Testis (tissue), 2 donors: ENCODE measurements at regions not wholly inside any gene's neighbourhood (a gene's known extent, or its start where the extent isn't known, plus 50 kb on each side); places are given as distances from the start of the nearest gene placed in this dataset.

Experiments used
- DNase-seq: peaks from one replicate; pipeline ENCODE4 v3.0.0-alpha.2; 2019
- H3K27ac ChIP-seq, 2 donors: fragments of 200-600 bp; sonication (generic); one replicate each; pipeline ENCODE4 v1.5.1; 2019
- H3K27me3 ChIP-seq: fragments of 200-600 bp; sonication (generic); one replicate; pipeline ENCODE4 v1.5.1; 2019
- H3K36me3 ChIP-seq: fragments of 200-600 bp; sonication (generic); one replicate; pipeline ENCODE4 v1.5.1; 2017; ENCODE audit warnings: low read depth; ENCODE audit errors: missing control alignments
- H3K4me1 ChIP-seq: fragments of 200-600 bp; sonication (generic); one replicate; pipeline ENCODE4 v1.5.1; 2019
- H3K4me3 ChIP-seq, 2 donors: fragments of 200-600 bp; sonication (generic); one replicate each; pipeline ENCODE4 v1.5.1; 2017 to 2019
- H3K9me3 ChIP-seq: fragments of 200-600 bp; sonication (generic); one replicate; pipeline ENCODE4 v1.5.1; 2017
- POLR2A ChIP-seq: fragments of 450-650 bp; IDR thresholded peaks from one replicate; pipeline ENCODE4 v1.6.1; 2017; ENCODE audit warnings: antibody characterized with exemption, mild to moderate bottlenecking, moderate library complexity
- WGBS, 2 donors: methylation state at CpG; one replicate each; pipeline ENCODE4 v1.1.5; 2018; 5-methylcytosine and 5-hydroxymethylcytosine counted together
- intact Hi-C: fragments of 100-400 bp; cut with DNase I; formaldehyde crosslinking; loops from one replicate; pipeline ENCODE4 v1.15.1; 2023; ENCODE audit warnings: low total_unique reads
- TF ChIP-seq, protein P1 (sequence below), 3 experiments: fragments of 450-650 bp in 2 of 3; fragments of 200-600 bp in 1 of 3; sonication (generic) in 1 of 3; IDR thresholded peaks; one replicate each; pipeline ENCODE4 v1.5.1; 2016 to 2019; ENCODE audit warnings: antibody characterized with exemption in 3 of 3, mild to moderate bottlenecking in 2 of 3, moderate library complexity in 1 of 3

GRCh38 chr2:7816233-7816632 is 865.6 kb upstream of the ID2 start:
- Histone ChIP-seq H3K36me3 (no peaks in the 10 kb centered on the region), H3K27ac (no peak overlapping the region), H3K9me3 (no peaks in the 10 kb centered on the region), H3K4me3 (no peak overlapping the region), H3K27me3 (no peaks in the 10 kb centered on the region), H3K4me1 (no peaks in the 10 kb centered on the region)
- DNase-seq, result no peak
- no peak for TF ChIP-seq POLR2A
- TF ChIP-seq, protein P1, sequence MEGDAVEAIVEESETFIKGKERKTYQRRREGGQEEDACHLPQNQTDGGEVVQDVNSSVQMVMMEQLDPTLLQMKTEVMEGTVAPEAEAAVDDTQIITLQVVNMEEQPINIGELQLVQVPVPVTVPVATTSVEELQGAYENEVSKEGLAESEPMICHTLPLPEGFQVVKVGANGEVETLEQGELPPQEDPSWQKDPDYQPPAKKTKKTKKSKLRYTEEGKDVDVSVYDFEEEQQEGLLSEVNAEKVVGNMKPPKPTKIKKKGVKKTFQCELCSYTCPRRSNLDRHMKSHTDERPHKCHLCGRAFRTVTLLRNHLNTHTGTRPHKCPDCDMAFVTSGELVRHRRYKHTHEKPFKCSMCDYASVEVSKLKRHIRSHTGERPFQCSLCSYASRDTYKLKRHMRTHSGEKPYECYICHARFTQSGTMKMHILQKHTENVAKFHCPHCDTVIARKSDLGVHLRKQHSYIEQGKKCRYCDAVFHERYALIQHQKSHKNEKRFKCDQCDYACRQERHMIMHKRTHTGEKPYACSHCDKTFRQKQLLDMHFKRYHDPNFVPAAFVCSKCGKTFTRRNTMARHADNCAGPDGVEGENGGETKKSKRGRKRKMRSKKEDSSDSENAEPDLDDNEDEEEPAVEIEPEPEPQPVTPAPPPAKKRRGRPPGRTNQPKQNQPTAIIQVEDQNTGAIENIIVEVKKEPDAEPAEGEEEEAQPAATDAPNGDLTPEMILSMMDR (IDR thresholded peaks at IDR 0.05), result no peak
- whole genome bisulfite sequencing, 2 donors, result 87 to 91% methylated on average over 7 of the region's 7 CpGs
- intact Hi-C loops, result no loop called here

DNA sequence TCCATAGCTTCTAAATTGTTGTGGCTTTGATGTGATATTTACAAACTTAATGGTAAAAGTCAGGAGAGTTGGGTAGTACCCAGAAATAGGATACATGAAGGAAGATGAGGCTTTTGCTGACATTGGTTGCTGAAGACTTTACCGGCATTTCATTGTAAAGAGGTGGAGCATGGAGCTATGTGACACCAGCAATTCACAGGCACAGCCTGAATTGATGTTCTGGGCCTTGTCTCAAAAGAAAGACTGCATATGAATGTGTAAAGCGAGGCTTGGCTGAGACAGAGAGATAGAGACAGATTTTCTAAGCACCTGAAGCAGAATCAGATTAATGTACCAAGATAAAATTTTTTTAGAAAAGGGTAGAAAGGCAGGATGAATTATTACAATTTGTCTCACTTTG is 864.9 kb upstream of the ID2 start:
- Histone ChIP-seq H3K4me3 (no peak overlapping the region), H3K9me3 (no peaks in the 10 kb centered on the region), H3K36me3 (no peaks in the 10 kb centered on the region), H3K27me3 (no peaks in the 10 kb centered on the region), H3K4me1 (no peaks in the 10 kb centered on the region), H3K27ac (no peak overlapping the region)
- no peak for DNase-seq
- TF ChIP-seq POLR2A, result no peak
- TF ChIP-seq, protein P1 (IDR thresholded peaks at IDR 0.05), result no peak
- intact Hi-C loops, result no loop called here
- WGBS, 2 donors, result 95 to 97% methylated on average over 2 of the region's 2 CpGs

GRCh38 chr2:7819316-7819715 is 862.5 kb upstream of the ID2 start:
- no peaks in the 10 kb centered on the region for H3K36me3 ChIP-seq
- TF ChIP-seq, protein P1 (IDR thresholded peaks at IDR 0.05), result no peak
- TF ChIP-seq POLR2A, result no peak
- intact Hi-C loops, result no loop called here
- WGBS, 2 donors, result 86 to 92% methylated on average over 5 of the region's 5 CpGs
- H3K9me3 ChIP-seq, result no peaks in the 10 kb centered on the region
- H3K4me1 ChIP-seq, result no peaks in the 10 kb centered on the region
- H3K27me3 ChIP-seq, result no peaks in the 10 kb centered on the region
- H3K27ac ChIP-seq, result no peak overlapping the region
- no peak overlapping the region for H3K4me3 ChIP-seq
- DNase-seq, result no peak

DNA sequence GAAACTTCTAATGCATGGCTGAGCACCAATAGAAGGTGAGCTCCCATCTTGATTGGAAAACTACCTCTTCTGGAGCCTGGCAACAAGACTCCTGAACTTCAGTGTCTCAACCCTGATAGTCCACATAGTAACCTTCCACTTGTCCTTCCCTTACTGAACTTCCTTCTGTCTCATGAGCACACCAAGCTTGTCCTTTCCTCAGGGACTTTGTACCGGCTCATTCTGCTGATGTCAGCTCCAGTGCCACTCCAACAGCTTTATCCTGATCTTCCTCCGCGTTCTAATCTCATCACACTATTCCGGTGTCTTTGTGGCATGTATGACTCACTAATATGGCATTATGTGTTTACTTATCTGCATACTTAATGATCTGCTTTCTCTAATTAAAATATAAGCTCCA is 862.0 kb upstream of the ID2 start:
- intact Hi-C loops, result no loop called here
- no peaks in the 10 kb centered on the region for H3K27me3 ChIP-seq
- no peaks in the 10 kb centered on the region for H3K36me3 ChIP-seq
- no peak overlapping the region for H3K27ac ChIP-seq
- WGBS, 2 donors, result 61 to 72% methylated on average over 4 of the region's 4 CpGs
- no peak overlapping the region for H3K4me3 ChIP-seq
- TF ChIP-seq POLR2A, result no peak
- TF ChIP-seq, protein P1 (IDR thresholded peaks at IDR 0.05), result no peak
- H3K9me3 ChIP-seq, result no peaks in the 10 kb centered on the region
- no peaks in the 10 kb centered on the region for H3K4me1 ChIP-seq
- DNase-seq, result no peak

DNA sequence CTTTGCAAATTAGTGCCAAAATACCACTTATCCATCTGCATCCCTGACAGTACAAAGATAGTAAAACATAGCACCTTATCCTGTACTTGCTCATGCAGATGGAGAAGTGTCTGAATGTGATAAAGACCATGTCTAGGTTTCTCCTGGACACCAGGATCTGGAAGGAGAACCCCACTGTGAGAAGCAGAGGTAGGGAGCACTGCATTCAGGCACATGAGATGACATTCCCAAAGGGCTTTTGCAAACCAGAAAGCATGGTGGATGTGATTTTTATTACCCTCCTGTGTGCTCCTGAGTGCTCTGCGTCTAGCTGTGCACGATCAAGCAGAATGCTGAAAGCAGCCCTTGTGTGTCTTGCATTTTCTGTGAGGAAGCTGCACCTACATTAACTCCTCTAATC is 857.6 kb upstream of the ID2 start:
- DNase-seq, result no peak
- H3K36me3 ChIP-seq, result no peaks in the 10 kb centered on the region
- TF ChIP-seq, protein P1 (IDR thresholded peaks at IDR 0.05), result no peak
- TF ChIP-seq POLR2A, result no peak
- H3K9me3 ChIP-seq, result no peaks in the 10 kb centered on the region
- 94 to 96% methylated on average over 2 of the region's 2 CpGs for WGBS, 2 donors
- H3K27me3 ChIP-seq, result no peaks in the 10 kb centered on the region
- H3K4me1 ChIP-seq, result no peaks in the 10 kb centered on the region
- H3K27ac ChIP-seq, result no peak overlapping the region
- intact Hi-C loops, result no loop called here
- no peak overlapping the region for H3K4me3 ChIP-seq
